ENCODE measurements at regions not wholly inside any gene's neighbourhood (a gene's known extent, or its start where the extent isn't known, plus 50 kb on each side); places are given as distances from the start of the nearest gene placed in this dataset.

- Histone ChIP-seq H3K4me1 (ENCODE audit: control insufficient read depth, low read length) (no peaks in the 10 kb centered on the region), H4K20me1 (ENCODE audit: control insufficient read depth, insufficient read depth, low read depth, low read length) (no peaks in the 10 kb centered on the region), H3K9me2 (replicated peaks; ENCODE audit: control insufficient read depth, low read length) (no peaks in the 10 kb centered on the region), H3K4me2 (ENCODE audit: low read length) (no peak overlapping the region), H3K36me3 (ENCODE audit: control insufficient read depth, low read length) (no peaks in the 10 kb centered on the region), H3K4me3 (ENCODE audit: low read length) (no peak overlapping the region), H3K79me2 (ENCODE audit: control insufficient read depth, low read length) (no peaks in the 10 kb centered on the region), H3K27ac (ENCODE audit: low read depth, low read length) (no peak overlapping the region), H3F3A (ENCODE audit: control insufficient read depth, insufficient read depth) (no peaks in the 10 kb centered on the region), H3K9me3 (ENCODE audit: control insufficient read depth, insufficient read depth, low read length) (peaks cover 3% of the 10 kb centered on the region; the same call in 1 of the 2 replicates), H3K27me3 (ENCODE audit: control insufficient read depth, low read length) (no peaks in the 10 kb centered on the region)
- no peak for TF ChIP-seq EZH2phosphoT487 (IDR thresholded peaks at IDR 0.05; ENCODE audit: borderline replicate concordance, low read length)
- no peak for TF ChIP-seq CTCF (IDR thresholded peaks at IDR 0.05; ENCODE audit: low read depth, low read length, poor library complexity, severe bottlenecking)
Measured at GRCh38 chr7:52897713-52898112, 137.7 kb upstream of the POM121L12 start.

GRCh38 chr7:52897288-52897687 lies 138.1 kb upstream of the POM121L12 start:
- H3K36me3 ChIP-seq (ENCODE audit: control insufficient read depth, low read length), result no peaks in the 10 kb centered on the region
- H3K4me3 ChIP-seq (ENCODE audit: low read length), result no peak overlapping the region
- no peaks in the 10 kb centered on the region for H3K9me2 ChIP-seq (replicated peaks; ENCODE audit: control insufficient read depth, low read length)
- H3K9me3 ChIP-seq (ENCODE audit: control insufficient read depth, insufficient read depth, low read length), result peaks cover 4% of the 10 kb centered on the region; the same call in 1 of the 2 replicates
- H3K27me3 ChIP-seq (ENCODE audit: control insufficient read depth, low read length), result no peaks in the 10 kb centered on the region
- H3F3A ChIP-seq (ENCODE audit: control insufficient read depth, insufficient read depth), result no peaks in the 10 kb centered on the region
- no peak overlapping the region for H3K4me2 ChIP-seq (ENCODE audit: low read length)
- TF ChIP-seq CTCF (IDR thresholded peaks at IDR 0.05; ENCODE audit: low read depth, low read length, poor library complexity, severe bottlenecking) (no peak), EZH2phosphoT487 (IDR thresholded peaks at IDR 0.05; ENCODE audit: borderline replicate concordance, low read length) (no peak)
- no peaks in the 10 kb centered on the region for H3K4me1 ChIP-seq (ENCODE audit: control insufficient read depth, low read length)
- H3K27ac ChIP-seq (ENCODE audit: low read depth, low read length), result no peak overlapping the region
- H4K20me1 ChIP-seq (ENCODE audit: control insufficient read depth, insufficient read depth, low read depth, low read length), result no peaks in the 10 kb centered on the region
- no peaks in the 10 kb centered on the region for H3K79me2 ChIP-seq (ENCODE audit: control insufficient read depth, low read length)

- no peak for TF ChIP-seq EZH2phosphoT487 (IDR thresholded peaks at IDR 0.05; ENCODE audit: borderline replicate concordance, low read length)
- TF ChIP-seq CTCF (IDR thresholded peaks at IDR 0.05; ENCODE audit: low read depth, low read length, poor library complexity, severe bottlenecking), result no peak
- Histone ChIP-seq H3K9me2 (replicated peaks; ENCODE audit: control insufficient read depth, low read length) (no peaks in the 10 kb centered on the region), H3K27ac (ENCODE audit: low read depth, low read length) (no peak overlapping the region), H3K79me2 (ENCODE audit: control insufficient read depth, low read length) (no peaks in the 10 kb centered on the region), H4K20me1 (ENCODE audit: control insufficient read depth, insufficient read depth, low read depth, low read length) (no peaks in the 10 kb centered on the region), H3K27me3 (ENCODE audit: control insufficient read depth, low read length) (no peaks in the 10 kb centered on the region), H3K4me2 (ENCODE audit: low read length) (no peak overlapping the region), H3F3A (ENCODE audit: control insufficient read depth, insufficient read depth) (no peaks in the 10 kb centered on the region), H3K36me3 (ENCODE audit: control insufficient read depth, low read length) (no peaks in the 10 kb centered on the region), H3K9me3 (ENCODE audit: control insufficient read depth, insufficient read depth, low read length) (0 out of 2 replicates have a peak, but pooled peaks cover 3% of the 10 kb centered on the region), H3K4me1 (ENCODE audit: control insufficient read depth, low read length) (no peaks in the 10 kb centered on the region), H3K4me3 (ENCODE audit: low read length) (no peak overlapping the region)
Measured at GRCh38 chr7:52877240-52877639, 158.2 kb upstream of the POM121L12 start.

Data from DOHH2 (cell line).